KMS-11 (cell line): ENCODE measurements at regions not wholly inside any gene's neighbourhood (a gene's known extent, or its start where the extent isn't known, plus 50 kb on each side); places are given as distances from the start of the nearest gene placed in this dataset.

Experiments used
- H2AFZ ChIP-seq: fragments of 200-600 bp; sonication (generic); 2 replicates; pipeline ENCODE4 v1.6.1; 2016; ENCODE audit warnings: antibody characterized with exemption, mixed run types, low read depth
- H3K27ac ChIP-seq: fragments of 200-600 bp; sonication (generic); 2 replicates; pipeline ENCODE4 v1.6.1; 2016; ENCODE audit warnings: mild to moderate bottlenecking, mixed run types
- H3K27me3 ChIP-seq: fragments of 200-600 bp; sonication (generic); 2 replicates; pipeline ENCODE4 v1.6.1; 2017; ENCODE audit warnings: mild to moderate bottlenecking, low read depth, mixed run types, moderate library complexity; ENCODE audit not compliant: insufficient read depth
- H3K36me3 ChIP-seq: fragments of 200-600 bp; sonication (generic); 2 replicates; pipeline ENCODE4 v1.6.1; 2017; ENCODE audit warnings: mild to moderate bottlenecking, mixed run types; ENCODE audit not compliant: insufficient read depth
- H3K4me1 ChIP-seq: fragments of 200-600 bp; sonication (generic); 2 replicates; pipeline ENCODE4 v1.6.1; 2016; ENCODE audit warnings: mild to moderate bottlenecking, low read depth, mixed run types; ENCODE audit not compliant: poor library complexity, severe bottlenecking
- H3K4me2 ChIP-seq: fragments of 200-600 bp; sonication (generic); 2 replicates; pipeline ENCODE4 v1.7.0; 2016; ENCODE audit warnings: mild to moderate bottlenecking, mixed run types
- H3K4me3 ChIP-seq: fragments of 200-600 bp; sonication (generic); IDR thresholded peaks from 2 replicates; pipeline ENCODE4 v1.6.1; 2017; ENCODE audit warnings: low read depth, low read length, mixed read lengths; ENCODE audit not compliant: insufficient read depth
- H3K79me2 ChIP-seq: fragments of 200-600 bp; sonication (generic); 2 replicates; pipeline ENCODE4 v1.6.1; 2016; ENCODE audit warnings: low read depth, mixed run types; ENCODE audit not compliant: insufficient read depth
- H3K9ac ChIP-seq: fragments of 200-600 bp; sonication (generic); 2 replicates; pipeline ENCODE4 v1.6.1; 2016; ENCODE audit warnings: mild to moderate bottlenecking, mixed run types
- H4K20me1 ChIP-seq: fragments of 200-600 bp; sonication (generic); 2 replicates; pipeline ENCODE4 v1.6.1; 2016; ENCODE audit warnings: mild to moderate bottlenecking, mixed run types; ENCODE audit not compliant: insufficient read depth
- CTCF ChIP-seq: fragments of 200-600 bp; sonication (generic); conservative IDR thresholded peaks from 2 replicates; pipeline ENCODE4 v1.6.1; 2017; ENCODE audit warnings: low read depth, mild to moderate bottlenecking, antibody characterized with exemption, low read length, moderate library complexity, mixed read lengths

GRCh38 chr9:85334228-85334627 lies 407.5 kb downstream of the AGTPBP1 start:
- H3K27me3 ChIP-seq = no peaks in the 10 kb centered on the region
- H3K79me2 ChIP-seq = no peaks in the 10 kb centered on the region
- H3K4me1 ChIP-seq = no peaks in the 10 kb centered on the region
- H3K27ac ChIP-seq = no peak overlapping the region
- no peak overlapping the region for H3K4me3 ChIP-seq
- TF ChIP-seq CTCF = no peak
- no peaks in the 10 kb centered on the region for H4K20me1 ChIP-seq
- no peak overlapping the region for H2AFZ ChIP-seq
- no peak overlapping the region for H3K4me2 ChIP-seq
- H3K36me3 ChIP-seq = no peaks in the 10 kb centered on the region
- no peak overlapping the region for H3K9ac ChIP-seq

- no peak overlapping the region for H3K27ac ChIP-seq
- no peak overlapping the region for H3K4me2 ChIP-seq
- no peak overlapping the region for H3K9ac ChIP-seq
- no peak overlapping the region for H3K4me3 ChIP-seq
- no peak overlapping the region for H2AFZ ChIP-seq
- no peaks in the 10 kb centered on the region for H3K27me3 ChIP-seq
- no peaks in the 10 kb centered on the region for H3K79me2 ChIP-seq
- H3K4me1 ChIP-seq = no peaks in the 10 kb centered on the region
- H4K20me1 ChIP-seq = no peaks in the 10 kb centered on the region
- H3K36me3 ChIP-seq = no peaks in the 10 kb centered on the region
- peak; percentile 40 for TF ChIP-seq CTCF
Measured at GRCh38 chr9:85332487-85332886, 409.3 kb downstream of the AGTPBP1 start.

- Histone ChIP-seq H4K20me1 (no peaks in the 10 kb centered on the region), H3K9ac (no peak overlapping the region), H3K4me2 (no peak overlapping the region), H2AFZ (no peak overlapping the region), H3K4me1 (no peaks in the 10 kb centered on the region), H3K79me2 (no peaks in the 10 kb centered on the region), H3K27me3 (no peaks in the 10 kb centered on the region), H3K27ac (no peak overlapping the region), H3K4me3 (no peak overlapping the region), H3K36me3 (no peaks in the 10 kb centered on the region)
- TF ChIP-seq CTCF = no peak
Measured at GRCh38 chr9:85331626-85332025, 410.1 kb downstream of the AGTPBP1 start.

DNA sequence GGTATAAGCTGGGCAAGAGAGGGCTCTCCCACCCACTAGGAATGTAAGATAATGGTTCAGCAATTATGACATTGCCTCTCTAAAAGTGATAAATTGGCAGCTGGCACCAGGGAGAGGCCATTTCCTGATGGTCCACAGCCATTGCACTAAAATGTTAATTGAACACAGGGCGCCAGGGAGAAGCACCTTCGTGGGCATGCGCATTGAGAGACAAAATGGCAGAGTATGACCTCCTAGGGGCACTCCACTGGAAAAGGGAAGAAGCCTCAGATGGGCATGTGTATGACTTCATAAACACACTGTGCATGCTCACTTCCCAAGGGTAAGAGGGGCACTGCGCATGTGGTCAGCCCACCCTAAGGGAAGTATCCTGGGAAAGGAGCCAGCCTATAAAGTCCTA lies 419.2 kb downstream of the AGTPBP1 start:
- H3K79me2 ChIP-seq = no peaks in the 10 kb centered on the region
- H3K27me3 ChIP-seq = no peaks in the 10 kb centered on the region
- no peaks in the 10 kb centered on the region for H3K36me3 ChIP-seq
- no peak overlapping the region for H3K9ac ChIP-seq
- H2AFZ ChIP-seq = no peak overlapping the region
- H3K4me1 ChIP-seq = no peaks in the 10 kb centered on the region
- no peak overlapping the region for H3K4me3 ChIP-seq
- no peaks in the 10 kb centered on the region for H4K20me1 ChIP-seq
- no peak for TF ChIP-seq CTCF
- no peak overlapping the region for H3K27ac ChIP-seq
- no peak overlapping the region for H3K4me2 ChIP-seq

- Histone ChIP-seq H4K20me1 (no peaks in the 10 kb centered on the region), H3K9ac (no peak overlapping the region), H3K4me2 (no peak overlapping the region), H3K4me3 (no peak overlapping the region), H2AFZ (no peak overlapping the region), H3K79me2 (no peaks in the 10 kb centered on the region), H3K27me3 (no peaks in the 10 kb centered on the region), H3K36me3 (no peaks in the 10 kb centered on the region), H3K27ac (no peak overlapping the region), H3K4me1 (no peaks in the 10 kb centered on the region)
- no peak for TF ChIP-seq CTCF
Measured at GRCh38 chr9:85321561-85321960, 420.2 kb downstream of the AGTPBP1 start.
